Mesenchymal stem cell (in vitro differentiated cells and primary cell): ENCODE measurements at regions not wholly inside any gene's neighbourhood (a gene's known extent, or its start where the extent isn't known, plus 50 kb on each side); places are given as distances from the start of the nearest gene placed in this dataset.

Experiments used
- DNase-seq: peaks from one replicate; pipeline ENCODE4 v3.0.0-alpha.2; 2013
- H2AFZ ChIP-seq: one replicate; pipeline ENCODE4 v1.6.1; 2013; ENCODE audit warnings: low read depth, mild to moderate bottlenecking, control low read depth, inconsistent platforms, low read length, moderate library complexity
- H2AK5ac ChIP-seq: 2 replicates; pipeline ENCODE4 v1.6.1; 2013; ENCODE audit warnings: low read length, moderate library complexity, mild to moderate bottlenecking, inconsistent platforms; ENCODE audit not compliant: severe bottlenecking
- H2BK120ac ChIP-seq: one replicate; pipeline ENCODE4 v1.6.1; 2013; ENCODE audit warnings: low read depth, mild to moderate bottlenecking, inconsistent platforms, low read length, moderate library complexity
- H2BK12ac ChIP-seq, 2 experiments: one replicate each; pipeline ENCODE4 v1.6.1; 2013; ENCODE audit warnings: inconsistent platforms in 2 of 2, low read length in 2 of 2, mild to moderate bottlenecking in 2 of 2, moderate library complexity in 2 of 2, control low read depth in 1 of 2
- H2BK15ac ChIP-seq: one replicate; pipeline ENCODE4 v1.6.1; 2013; ENCODE audit warnings: mild to moderate bottlenecking, low read depth, inconsistent platforms; ENCODE audit not compliant: poor library complexity, severe bottlenecking
- H2BK5ac ChIP-seq: 2 replicates; pipeline ENCODE4 v1.6.1; 2013; ENCODE audit warnings: low read depth, mild to moderate bottlenecking, low read length, control low read depth, inconsistent platforms; ENCODE audit not compliant: poor library complexity, severe bottlenecking
- H3K14ac ChIP-seq, 2 experiments: one replicate each; pipeline ENCODE4 v1.6.1; 2013; ENCODE audit warnings: inconsistent platforms in 2 of 2, low read length in 2 of 2, control low read depth in 1 of 2, mild to moderate bottlenecking in 1 of 2, moderate library complexity in 1 of 2
- H3K18ac ChIP-seq, 2 experiments: one replicate each; pipeline ENCODE4 v1.6.1; 2013; ENCODE audit warnings: inconsistent platforms in 2 of 2, low read length in 2 of 2, control low read depth in 1 of 2, low read depth in 1 of 2, mild to moderate bottlenecking in 1 of 2
- H3K23ac ChIP-seq, 2 experiments: one replicate each; pipeline ENCODE4 v1.6.1; 2013; ENCODE audit warnings: inconsistent platforms in 2 of 2, low read length in 2 of 2, mild to moderate bottlenecking in 2 of 2, moderate library complexity in 2 of 2, control low read depth in 1 of 2
- H3K27ac ChIP-seq: 2 replicates; pipeline ENCODE4 v1.5.1; 2013; ENCODE audit warnings: mild to moderate bottlenecking, moderate library complexity, low read length, control low read depth, inconsistent platforms; ENCODE audit not compliant: poor library complexity, severe bottlenecking
- H3K27me3 ChIP-seq, 2 experiments: 2 replicates each; pipeline versions ENCODE4 v1.6.1 to v1.7.0; 2013; ENCODE audit warnings: low read length in 2 of 2, mild to moderate bottlenecking in 2 of 2, moderate library complexity in 2 of 2, control low read depth in 1 of 2, inconsistent platforms in 1 of 2; ENCODE audit not compliant: control insufficient read depth in 1 of 2, insufficient read depth in 1 of 2
- H3K36me3 ChIP-seq, 2 experiments: 2 replicates each; pipeline versions ENCODE4 v1.6.1 to v1.7.0; 2013; ENCODE audit warnings: low read length in 2 of 2, control low read depth in 1 of 2, inconsistent platforms in 1 of 2, low read depth in 1 of 2, mild to moderate bottlenecking in 1 of 2; ENCODE audit not compliant: insufficient read depth in 2 of 2, control insufficient read depth in 1 of 2
- H3K4ac ChIP-seq, 2 experiments: one replicate each; pipeline ENCODE4 v1.6.1; 2013; ENCODE audit warnings: inconsistent platforms in 2 of 2, low read length in 2 of 2, mild to moderate bottlenecking in 2 of 2, moderate library complexity in 2 of 2, control low read depth in 1 of 2, low read depth in 1 of 2
- H3K4me1 ChIP-seq: 2 replicates; pipeline ENCODE4 v1.6.1; 2013; ENCODE audit warnings: low read depth, low read length, control low read depth; ENCODE audit not compliant: control insufficient read depth, insufficient read depth
- H3K4me2 ChIP-seq: 2 replicates; pipeline ENCODE4 v1.6.1; 2013; ENCODE audit warnings: low read length, mild to moderate bottlenecking, inconsistent platforms; ENCODE audit not compliant: poor library complexity, severe bottlenecking
- H3K4me3 ChIP-seq, 2 experiments: 2 replicates each; pipeline versions ENCODE4 v1.5.1 to v1.7.0; 2013; ENCODE audit warnings: low read length in 2 of 2, mild to moderate bottlenecking in 2 of 2, control low read depth in 1 of 2, low read depth in 1 of 2; ENCODE audit not compliant: insufficient read depth in 1 of 2
- H3K79me1 ChIP-seq: replicated peaks from 2 replicates; pipeline ENCODE4 v1.6.1; 2013; ENCODE audit warnings: mild to moderate bottlenecking, control low read depth, low read length, inconsistent platforms; ENCODE audit not compliant: poor library complexity, severe bottlenecking
- H3K9ac ChIP-seq: 2 replicates; pipeline ENCODE4 v1.7.0; 2013; ENCODE audit warnings: mild to moderate bottlenecking, low read length, moderate library complexity
- H3K9me3 ChIP-seq: 2 replicates; pipeline ENCODE4 v1.7.0; 2013; ENCODE audit warnings: mild to moderate bottlenecking, low read length; ENCODE audit not compliant: control insufficient read depth
- H4K8ac ChIP-seq: one replicate; pipeline ENCODE4 v1.6.1; 2013; ENCODE audit warnings: inconsistent platforms, mild to moderate bottlenecking, low read length, moderate library complexity
- H4K91ac ChIP-seq: one replicate; pipeline ENCODE4 v1.6.1; 2013; ENCODE audit warnings: mild to moderate bottlenecking, low read length, inconsistent platforms
- WGBS: methylation state at CpG from one replicate; pipeline ENCODE4 v1.1.7; 2013; ENCODE audit warnings: mixed read lengths; 5-methylcytosine and 5-hydroxymethylcytosine counted together

- Histone ChIP-seq H4K91ac (no peak overlapping the region), H3K4me1 (peaks cover 6% of the 10 kb centered on the region), H2BK12ac (no peak overlapping the region), H3K18ac (no peak overlapping the region), H2BK120ac (no peak overlapping the region), H3K23ac (no peak overlapping the region), H3K4ac (no peak overlapping the region), H2BK15ac (no peak overlapping the region), H3K27me3 (no peaks in the 10 kb centered on the region), H3K4me3 (no peak overlapping the region), H3K9ac (no peak overlapping the region), H3K36me3 (no peaks in the 10 kb centered on the region), H3K14ac (no peak overlapping the region), H2BK5ac (no peak overlapping the region), H2AFZ (no peak overlapping the region), H3K27ac (no peak overlapping the region), H2AK5ac (no peak overlapping the region), H3K9me3 (no peaks in the 10 kb centered on the region), H3K79me1 (no peaks in the 10 kb centered on the region), H3K4me2 (no peak overlapping the region), H4K8ac (no peak overlapping the region)
- 72% methylated on average over 2 of the region's 4 CpGs for WGBS
- DNase-seq = no peak
Measured at GRCh38 chr12:93015871-93016751, 87.0 kb upstream of the EEA1 start.

GRCh38 chr12:93016752-93017350, 87.8 kb upstream of the EEA1 start:
- H2AFZ ChIP-seq = no peak overlapping the region
- no peak overlapping the region for H2AK5ac ChIP-seq
- H3K27me3 ChIP-seq = no peaks in the 10 kb centered on the region
- no peaks in the 10 kb centered on the region for H3K36me3 ChIP-seq
- no peak overlapping the region for H2BK120ac ChIP-seq
- H3K4me3 ChIP-seq = no peak overlapping the region
- H3K23ac ChIP-seq = no peak overlapping the region
- H3K18ac ChIP-seq = no peak overlapping the region
- no peak overlapping the region for H3K4ac ChIP-seq
- H3K14ac ChIP-seq = no peak overlapping the region
- H3K9me3 ChIP-seq = no peaks in the 10 kb centered on the region
- no peak overlapping the region for H2BK12ac ChIP-seq
- H3K9ac ChIP-seq = no peak overlapping the region
- peaks cover 6% of the 10 kb centered on the region for H3K4me1 ChIP-seq
- no peak overlapping the region for H4K8ac ChIP-seq
- no peak overlapping the region for H3K4me2 ChIP-seq
- H3K79me1 ChIP-seq = no peaks in the 10 kb centered on the region
- H3K27ac ChIP-seq = no peak overlapping the region
- no peak for DNase-seq
- WGBS = 74% methylated on average over 2 of the region's 4 CpGs
- no peak overlapping the region for H2BK5ac ChIP-seq
- no peak overlapping the region for H4K91ac ChIP-seq
- no peak overlapping the region for H2BK15ac ChIP-seq

- H3K14ac ChIP-seq = no peak overlapping the region
- no peak overlapping the region for H3K18ac ChIP-seq
- no peak overlapping the region for H3K4me3 ChIP-seq
- peaks cover 10% of the 10 kb centered on the region for H3K4me1 ChIP-seq
- no peak overlapping the region for H2BK12ac ChIP-seq
- H3K4ac ChIP-seq = no peak overlapping the region
- H3K4me2 ChIP-seq = no peak overlapping the region
- no peaks in the 10 kb centered on the region for H3K36me3 ChIP-seq
- H3K27ac ChIP-seq = no peak overlapping the region
- no peak overlapping the region for H4K8ac ChIP-seq
- no peak overlapping the region for H2BK5ac ChIP-seq
- H3K79me1 ChIP-seq = no peaks in the 10 kb centered on the region
- no peak overlapping the region for H3K23ac ChIP-seq
- H2BK120ac ChIP-seq = no peak overlapping the region
- no peak for DNase-seq
- no peak overlapping the region for H2AK5ac ChIP-seq
- H2AFZ ChIP-seq = no peak overlapping the region
- no peaks in the 10 kb centered on the region for H3K27me3 ChIP-seq
- WGBS = 100% methylated on average over 2 of the region's 2 CpGs
- H3K9me3 ChIP-seq = no peaks in the 10 kb centered on the region
- no peak overlapping the region for H2BK15ac ChIP-seq
- H3K9ac ChIP-seq = no peak overlapping the region
- no peak overlapping the region for H4K91ac ChIP-seq
Measured at GRCh38 chr12:93018610-93019009, 89.5 kb upstream of the EEA1 start.

DNA sequence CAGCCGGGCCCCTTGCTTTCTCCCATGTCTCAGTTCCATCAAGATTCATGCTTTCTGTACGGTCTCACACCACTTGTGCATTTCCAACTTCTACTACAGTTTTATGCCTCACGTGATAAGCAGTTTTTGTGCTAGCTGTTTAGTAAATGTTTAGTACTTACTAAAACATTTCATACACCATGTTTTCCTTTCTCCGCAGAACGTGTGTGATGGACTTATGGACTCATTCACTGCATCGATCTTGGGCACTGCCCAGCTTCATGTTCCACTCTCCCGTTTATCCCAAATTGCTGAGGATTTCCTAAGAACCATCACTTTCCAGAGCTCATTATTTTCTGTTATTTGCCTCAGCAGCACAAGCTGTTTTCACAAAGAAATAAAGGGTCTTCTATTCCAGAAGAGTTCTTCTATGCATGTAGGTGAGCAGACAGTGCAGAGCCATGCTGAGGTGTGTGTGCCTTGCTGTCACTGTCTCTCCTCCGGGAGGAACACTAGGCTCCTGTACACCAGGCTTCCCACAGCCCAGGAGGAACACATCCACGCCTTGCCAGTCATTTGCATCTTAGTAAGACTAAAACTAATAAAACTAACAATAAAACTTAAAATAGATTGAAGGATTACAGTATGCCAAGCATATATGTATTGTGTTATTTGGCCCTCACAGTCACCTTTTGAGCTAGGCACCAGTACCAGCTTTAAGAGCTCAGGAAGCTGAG, 90.3 kb upstream of the EEA1 start:
- DNase-seq = no peak
- no peak overlapping the region for H2AFZ ChIP-seq
- H3K27ac ChIP-seq = no peak overlapping the region
- peaks cover 10% of the 10 kb centered on the region for H3K4me1 ChIP-seq
- no peak overlapping the region for H2BK5ac ChIP-seq
- H3K9ac ChIP-seq = no peak overlapping the region
- no peak overlapping the region for H3K4ac ChIP-seq
- H4K8ac ChIP-seq = no peak overlapping the region
- no peak overlapping the region for H2BK12ac ChIP-seq
- no peaks in the 10 kb centered on the region for H3K9me3 ChIP-seq
- no peak overlapping the region for H3K14ac ChIP-seq
- H3K23ac ChIP-seq = no peak overlapping the region
- no peak overlapping the region for H2BK15ac ChIP-seq
- no peak overlapping the region for H2AK5ac ChIP-seq
- H2BK120ac ChIP-seq = no peak overlapping the region
- no peak overlapping the region for H4K91ac ChIP-seq
- no peaks in the 10 kb centered on the region for H3K36me3 ChIP-seq
- H3K79me1 ChIP-seq = no peaks in the 10 kb centered on the region
- 89% methylated on average over 6 of the region's 9 CpGs for WGBS
- no peak overlapping the region for H3K4me2 ChIP-seq
- H3K4me3 ChIP-seq = no peak overlapping the region
- no peaks in the 10 kb centered on the region for H3K27me3 ChIP-seq
- no peak overlapping the region for H3K18ac ChIP-seq
